ENCODE measurements at regions not wholly inside any gene's neighbourhood (a gene's known extent, or its start where the extent isn't known, plus 50 kb on each side); places are given as distances from the start of the nearest gene placed in this dataset.

GRCh38 chr1:87804128-87804527 lies 475.4 kb downstream of the LMO4 start:
- H3K36me3 Mint-ChIP-seq (ENCODE audit: insufficient read depth, unreplicated experiment) = peaks cover 12% of the 10 kb centered on the region
- no peak overlapping the region for H3K4me3 Mint-ChIP-seq (ENCODE audit: low read depth, unreplicated experiment)
- H3K27me3 Mint-ChIP-seq (ENCODE audit: unreplicated experiment) = no peaks in the 10 kb centered on the region
- peaks cover 3% of the 10 kb centered on the region for H3K9me3 Mint-ChIP-seq (ENCODE audit: low read depth, unreplicated experiment)
- no peak for TF ChIP-seq CTCF (IDR thresholded peaks at IDR 0.05; ENCODE audit: unreplicated experiment)
- CTCF ChIA-PET = no interaction called here
- peak overlapping the region; percentile 92 for H3K27ac Mint-ChIP-seq (ENCODE audit: unreplicated experiment)
- peaks cover 69% of the 10 kb centered on the region for H3K4me1 Mint-ChIP-seq (ENCODE audit: low read depth, unreplicated experiment)
- DNase-seq = no peak
- intact Hi-C loops (cut with micrococcal nuclease; ENCODE audit: unreplicated experiment) = no loop called here
- BruUV-seq (replicated peaks) = no TSS peak

- TSS peak; percentile 80 for BruUV-seq (replicated peaks)
- Mint-ChIP-seq H3K9me3 (ENCODE audit: low read depth, unreplicated experiment) (no peaks in the 10 kb centered on the region), H3K4me3 (ENCODE audit: low read depth, unreplicated experiment) (peak overlapping the region; percentile 62), H3K27ac (ENCODE audit: unreplicated experiment) (peak overlapping the region; percentile 92), H3K27me3 (ENCODE audit: unreplicated experiment) (no peaks in the 10 kb centered on the region), H3K36me3 (ENCODE audit: insufficient read depth, unreplicated experiment) (peaks cover 12% of the 10 kb centered on the region), H3K4me1 (ENCODE audit: low read depth, unreplicated experiment) (peaks cover 61% of the 10 kb centered on the region)
- DNase-seq = peak; percentile 66
- TF ChIP-seq CTCF (IDR thresholded peaks at IDR 0.05; ENCODE audit: unreplicated experiment) = no peak
- intact Hi-C loops (cut with micrococcal nuclease; ENCODE audit: unreplicated experiment) = loop anchor here (1.0 to 5.0 kb wide), 3 partner anchors 11 to 469 kb away; no protein-coding TSS in a partner anchor
- CTCF ChIA-PET = interaction anchor here (0.7 to 3.0 kb wide), 8 partner anchors 9 to 474 kb away, joined by 3 to 9 read pairs (median 4); no protein-coding TSS in a partner anchor
These were observed 477.1 kb downstream of the LMO4 start for GRCh38 chr1:87805666-87806378.

GRCh38 chr1:87806379-87807094 lies 477.9 kb downstream of the LMO4 start:
- TF ChIP-seq CTCF (IDR thresholded peaks at IDR 0.05; ENCODE audit: unreplicated experiment) = no peak
- H3K27me3 Mint-ChIP-seq (ENCODE audit: unreplicated experiment) = no peaks in the 10 kb centered on the region
- no peak for DNase-seq
- peak overlapping the region; percentile 92 for H3K27ac Mint-ChIP-seq (ENCODE audit: unreplicated experiment)
- BruUV-seq (replicated peaks) = TSS peak; percentile 58
- peaks cover 61% of the 10 kb centered on the region for H3K4me1 Mint-ChIP-seq (ENCODE audit: low read depth, unreplicated experiment)
- intact Hi-C loops (cut with micrococcal nuclease; ENCODE audit: unreplicated experiment) = loop anchor here (1.0 to 5.0 kb wide), 3 partner anchors 11 to 469 kb away; no protein-coding TSS in a partner anchor
- CTCF ChIA-PET = interaction anchor here (0.7 to 3.0 kb wide), 7 partner anchors 9 to 217 kb away, joined by 4 to 9 read pairs (median 6); no protein-coding TSS in a partner anchor
- H3K36me3 Mint-ChIP-seq (ENCODE audit: insufficient read depth, unreplicated experiment) = peaks cover 12% of the 10 kb centered on the region
- H3K9me3 Mint-ChIP-seq (ENCODE audit: low read depth, unreplicated experiment) = no peaks in the 10 kb centered on the region
- peak overlapping the region; percentile 62 for H3K4me3 Mint-ChIP-seq (ENCODE audit: low read depth, unreplicated experiment)

- CTCF ChIA-PET = interaction anchor here (0.8 kb wide), 1 partner anchor 481 kb away, joined by 3 read pairs; the partner anchor contains the start of gene LMO4
- no peaks in the 10 kb centered on the region for H3K9me3 Mint-ChIP-seq (ENCODE audit: low read depth, unreplicated experiment)
These were observed 481.5 kb downstream of the LMO4 start for GRCh38 chr1:87810166-87810565.

More at GRCh38 chr1:87810166-87810565, 481.5 kb downstream of the LMO4 start:
- Mint-ChIP-seq H3K27me3 (ENCODE audit: unreplicated experiment) (no peaks in the 10 kb centered on the region), H3K36me3 (ENCODE audit: insufficient read depth, unreplicated experiment) (peaks cover 7% of the 10 kb centered on the region), H3K4me1 (ENCODE audit: low read depth, unreplicated experiment) (peaks cover 41% of the 10 kb centered on the region), H3K27ac (ENCODE audit: unreplicated experiment) (no peak overlapping the region), H3K4me3 (ENCODE audit: low read depth, unreplicated experiment) (no peak overlapping the region)
- BruUV-seq (replicated peaks) = no TSS peak
- DNase-seq = no peak
- intact Hi-C loops (cut with micrococcal nuclease; ENCODE audit: unreplicated experiment) = no loop called here
- TF ChIP-seq CTCF (IDR thresholded peaks at IDR 0.05; ENCODE audit: unreplicated experiment) = no peak
